CD4-positive, alpha-beta T cell treated with Interleukin-10 for 1 hour (primary cell): ENCODE measurements at regions not wholly inside any gene's neighbourhood (a gene's known extent, or its start where the extent isn't known, plus 50 kb on each side); places are given as distances from the start of the nearest gene placed in this dataset.

Experiments
- DNase-seq: peaks from one replicate; pipeline ENCODE4 v3.0.0-alpha.2; 2020

DNA sequence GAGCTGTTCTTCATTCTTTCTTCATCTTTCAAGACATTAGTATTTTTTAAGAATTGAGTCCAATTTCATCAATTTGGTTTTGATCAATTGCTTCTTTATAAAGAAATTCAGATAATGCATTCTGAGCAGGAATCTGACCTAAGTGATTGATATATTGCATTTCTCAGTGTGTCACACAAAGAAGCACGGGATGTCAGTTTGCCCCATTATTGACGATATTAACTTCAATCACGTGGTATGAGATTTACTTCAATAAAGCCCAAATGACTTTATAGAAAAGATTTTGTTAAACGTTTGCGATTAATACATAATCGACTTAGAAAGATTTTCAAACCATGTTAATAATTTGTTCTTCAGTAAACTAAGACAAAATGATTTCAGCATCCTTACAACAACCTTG, 1254.2 kb downstream of the FSCB start:
- no peak for DNase-seq

GRCh38 chr14:43249591-43249990, 1257.5 kb downstream of the FSCB start:
- DNase-seq: no peak

GRCh38 chr14:43249116-43249515, 1258.0 kb downstream of the FSCB start:
- no peak for DNase-seq

DNA sequence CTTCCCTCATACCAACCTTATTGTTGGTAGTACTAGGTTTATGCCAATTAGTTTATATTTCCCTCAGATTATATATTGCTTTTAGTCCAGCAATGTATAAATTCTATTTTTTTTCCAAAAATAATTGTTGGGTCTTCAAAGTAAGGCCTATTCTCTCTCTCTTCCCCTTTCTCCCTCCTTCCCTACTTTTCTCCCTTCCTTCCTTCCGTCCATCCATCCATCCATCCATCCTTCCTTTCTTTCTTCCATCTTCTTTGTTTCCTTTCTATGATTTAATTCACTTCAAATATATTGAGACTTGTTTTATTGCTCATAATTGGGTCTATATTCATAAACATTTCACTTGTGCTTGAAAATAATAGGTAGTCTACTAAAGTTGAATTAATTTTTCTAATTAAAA, 1259.2 kb downstream of the FSCB start:
- DNase-seq: no peak

DNA sequence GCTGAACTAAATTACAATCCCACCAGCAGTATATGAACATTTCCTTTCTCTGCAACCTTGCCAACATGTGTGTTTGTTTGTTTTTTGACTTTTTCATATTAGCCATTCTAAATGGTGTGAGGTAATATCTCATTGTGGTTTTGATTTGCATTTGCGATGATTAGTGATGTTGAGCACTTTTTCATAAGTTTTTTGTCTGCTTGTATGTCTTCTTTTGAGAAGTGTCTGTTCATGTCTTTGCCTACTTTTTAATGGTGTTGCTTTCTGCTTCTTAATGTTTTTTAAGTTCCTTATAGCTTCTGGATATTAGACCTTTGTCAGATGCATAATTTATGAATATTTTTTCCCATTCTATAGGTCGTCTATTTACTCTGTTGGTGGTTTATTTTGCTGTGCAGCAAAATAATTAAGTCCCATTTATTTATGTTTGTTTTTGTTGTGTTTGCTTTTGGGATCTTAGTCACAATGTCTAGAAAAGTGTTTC, 1262.9 kb downstream of the FSCB start:
- no peak for DNase-seq

- DNase-seq: no peak
Observed at GRCh38 chr14:43243168-43243567, 1263.9 kb downstream of the FSCB start.

DNA sequence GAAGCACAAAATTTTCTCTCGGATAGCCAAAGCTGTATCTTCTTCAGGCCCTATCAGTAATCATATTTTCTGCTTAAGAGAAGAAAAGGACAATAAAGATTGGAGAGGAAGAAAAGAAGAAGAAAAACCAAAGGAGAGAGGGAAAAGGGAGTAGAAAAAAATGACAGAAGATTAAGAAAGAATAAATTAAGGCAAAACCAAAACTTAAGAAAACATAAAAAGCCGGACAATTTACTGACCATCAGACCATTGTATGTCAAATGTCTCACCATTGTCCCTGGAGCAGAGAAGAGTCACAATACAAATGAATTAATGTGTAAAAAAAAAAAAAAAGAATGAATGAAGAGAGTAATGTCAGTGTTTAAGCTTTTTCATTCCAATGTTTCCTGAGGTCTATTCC, 1274.8 kb downstream of the FSCB start:
- DNase-seq: no peak

DNA sequence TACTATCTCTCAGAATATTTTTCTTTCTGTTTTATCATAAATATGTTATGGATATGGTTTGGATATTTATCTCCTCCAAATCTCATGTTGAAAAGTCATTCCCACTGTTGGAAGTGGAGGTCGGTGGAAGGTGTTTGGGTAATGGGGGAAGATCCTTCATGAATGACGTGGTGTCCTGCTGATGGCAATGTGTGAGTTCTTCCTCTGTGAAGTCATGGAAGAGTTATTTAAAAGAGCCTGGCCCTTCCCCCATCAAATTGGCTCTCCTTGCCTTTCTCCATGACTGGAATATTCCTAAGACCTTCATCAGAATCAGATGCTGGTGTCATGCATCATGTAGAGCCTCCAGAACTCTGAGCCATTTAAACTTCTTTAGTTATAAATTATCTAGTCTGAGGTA, 1291.6 kb downstream of the FSCB start:
- DNase-seq: no peak

DNA sequence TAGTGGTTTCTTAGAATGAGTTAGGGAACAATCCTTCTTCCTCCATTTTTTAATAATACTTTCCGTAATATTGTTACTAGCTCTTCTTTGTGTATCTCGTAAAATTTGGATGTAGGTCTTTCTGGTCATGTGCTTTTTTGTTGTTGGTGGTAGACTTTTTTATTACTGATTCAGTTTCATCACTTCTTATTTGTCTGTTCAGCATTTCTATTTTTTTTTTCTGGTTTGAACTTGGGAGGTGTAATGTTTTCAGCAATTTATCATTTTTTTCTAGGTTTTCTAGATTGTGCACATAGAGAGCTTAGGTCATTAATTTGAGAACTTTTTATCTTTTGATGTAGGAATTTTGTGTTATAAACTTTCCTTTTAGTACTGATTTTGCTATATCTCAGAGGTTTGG, 1299.9 kb downstream of the FSCB start:
- no peak for DNase-seq

DNA sequence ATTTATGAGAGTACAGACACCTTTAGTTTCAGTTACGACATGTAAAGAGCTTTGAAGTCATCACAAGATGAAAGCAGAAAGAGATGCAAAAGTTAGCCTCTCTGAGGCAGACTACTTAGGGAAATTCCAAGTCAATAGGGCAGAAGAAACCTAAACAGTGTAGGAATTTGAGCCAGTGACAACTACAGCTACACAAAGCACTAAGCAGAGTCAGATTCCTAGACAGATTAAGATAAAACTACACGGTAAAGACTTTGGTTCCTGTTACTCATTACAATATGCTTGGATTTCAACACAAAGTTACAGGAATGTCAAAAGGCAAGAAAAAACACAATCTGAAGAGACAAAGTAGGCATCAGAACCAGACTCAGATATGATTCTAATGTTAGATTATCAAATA, 1302.3 kb downstream of the FSCB start:
- no peak for DNase-seq

DNA sequence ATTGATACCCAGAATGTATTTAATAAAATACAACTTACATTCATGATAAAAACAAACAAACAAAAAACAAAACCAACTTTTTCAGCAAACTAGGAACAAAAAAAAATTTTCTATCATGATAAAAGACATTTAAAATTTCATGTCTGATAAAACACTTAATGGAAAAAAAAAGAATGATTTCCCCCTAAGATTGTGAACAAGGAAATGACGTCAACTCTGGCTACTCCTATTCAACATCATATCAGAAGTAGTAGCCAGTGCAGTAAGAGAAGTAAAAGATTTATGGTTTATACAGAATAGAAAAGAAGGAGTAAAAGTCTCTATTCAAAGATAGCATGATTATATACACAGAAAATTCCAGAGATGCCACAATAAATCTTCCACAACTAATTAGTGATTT, 1306.6 kb downstream of the FSCB start:
- no peak for DNase-seq

- no peak for DNase-seq
Observed at GRCh38 chr14:43198465-43198864, 1308.6 kb downstream of the FSCB start.

GRCh38 chr14:43184540-43184939, 1322.5 kb downstream of the FSCB start:
- DNase-seq: no peak

DNA sequence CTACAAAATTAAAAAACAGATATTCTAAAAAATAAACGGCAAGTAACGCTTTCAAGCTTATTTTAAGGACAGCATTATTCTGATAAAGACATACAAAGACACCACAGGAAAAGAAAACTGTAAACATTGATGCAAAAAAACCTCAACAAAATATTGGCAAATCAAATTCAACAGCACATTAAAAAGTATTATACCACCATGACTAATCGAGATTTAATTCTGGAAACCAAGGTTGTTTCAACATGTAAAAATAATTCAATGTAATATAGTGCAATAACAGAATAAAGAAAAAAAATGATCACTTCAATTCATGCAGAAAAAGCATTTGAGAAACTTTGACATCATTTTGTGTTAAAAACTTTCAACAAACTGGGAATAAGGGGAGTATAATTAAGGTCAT, 1323.2 kb downstream of the FSCB start:
- no peak for DNase-seq

- no peak for DNase-seq
Observed at GRCh38 chr14:43175896-43176295, 1331.2 kb downstream of the FSCB start.

DNA sequence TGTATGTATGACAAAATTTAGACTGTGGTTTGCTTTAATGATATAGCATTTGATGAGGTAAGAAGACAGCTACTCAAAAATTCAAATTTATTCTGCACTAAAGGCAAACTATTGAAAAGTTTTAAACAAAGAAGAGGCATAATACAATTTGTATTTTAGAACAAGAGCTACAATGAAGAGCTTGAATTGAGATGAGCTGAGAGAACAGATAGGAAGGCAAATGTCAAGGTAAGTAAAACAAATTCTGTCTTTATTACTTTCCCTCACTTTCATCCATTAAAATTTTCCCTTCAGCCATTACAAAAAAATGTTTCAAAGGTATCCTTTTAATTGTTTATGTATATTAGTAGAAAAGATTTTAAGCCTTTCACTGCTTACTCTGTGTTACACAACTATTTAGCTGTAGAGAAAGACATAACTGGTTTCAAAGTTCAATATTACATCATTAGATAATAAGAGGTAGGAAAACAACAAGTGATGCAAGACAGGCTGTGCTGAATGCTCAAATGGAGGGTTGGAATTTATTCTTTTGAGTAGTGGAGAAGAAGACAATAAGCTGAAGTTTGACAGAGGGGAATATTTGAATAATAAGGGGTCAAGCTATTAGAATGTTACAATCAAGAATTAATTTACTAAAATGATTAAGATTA, 1334.1 kb downstream of the FSCB start:
- no peak for DNase-seq

- DNase-seq: no peak
Observed at GRCh38 chr14:43169722-43170121, 1337.4 kb downstream of the FSCB start.

DNA sequence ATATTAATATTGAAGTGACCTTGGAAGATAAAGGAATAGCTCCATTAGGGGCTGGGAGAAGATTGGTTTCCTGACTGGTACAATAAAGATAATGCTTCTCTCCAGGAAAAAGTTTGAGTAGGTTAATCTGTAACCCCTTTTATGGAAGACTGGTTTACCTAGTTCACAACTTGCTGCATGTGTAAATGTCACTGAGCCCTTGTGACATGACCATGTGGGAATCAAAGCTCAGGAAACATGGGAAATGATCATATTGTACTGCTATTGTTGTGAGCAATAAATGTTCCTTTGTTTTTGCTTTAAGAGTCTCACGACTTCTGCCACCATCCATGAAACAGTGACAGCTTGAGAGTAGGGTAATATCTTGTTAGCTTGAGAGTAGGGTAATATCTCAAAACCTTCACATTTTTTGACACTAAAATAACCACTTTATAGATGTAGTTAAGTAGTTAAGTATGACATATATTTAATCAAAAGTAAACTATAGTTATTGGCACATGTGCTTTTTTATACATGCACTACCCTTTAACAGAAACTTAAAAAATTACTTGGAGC, 1338.6 kb downstream of the FSCB start:
- no peak for DNase-seq

DNA sequence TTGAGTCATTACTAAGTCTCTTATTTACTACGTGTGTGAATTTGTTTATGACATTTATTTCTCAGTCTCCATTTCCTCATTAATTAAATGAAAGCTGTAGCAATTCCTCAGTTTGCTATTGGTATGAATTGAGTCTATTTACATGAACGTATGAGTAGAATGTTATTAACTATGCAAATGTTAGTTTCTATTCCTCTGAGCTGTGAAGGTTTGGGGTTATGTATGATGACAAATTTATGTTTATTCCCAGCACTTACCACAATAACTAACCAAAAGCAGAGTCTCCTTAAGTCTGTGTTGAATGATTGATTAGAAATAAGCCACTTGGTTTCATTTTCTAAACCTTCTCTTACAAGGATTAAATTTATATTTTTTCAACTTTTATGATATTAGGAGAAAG, 1340.9 kb downstream of the FSCB start:
- DNase-seq: no peak

DNA sequence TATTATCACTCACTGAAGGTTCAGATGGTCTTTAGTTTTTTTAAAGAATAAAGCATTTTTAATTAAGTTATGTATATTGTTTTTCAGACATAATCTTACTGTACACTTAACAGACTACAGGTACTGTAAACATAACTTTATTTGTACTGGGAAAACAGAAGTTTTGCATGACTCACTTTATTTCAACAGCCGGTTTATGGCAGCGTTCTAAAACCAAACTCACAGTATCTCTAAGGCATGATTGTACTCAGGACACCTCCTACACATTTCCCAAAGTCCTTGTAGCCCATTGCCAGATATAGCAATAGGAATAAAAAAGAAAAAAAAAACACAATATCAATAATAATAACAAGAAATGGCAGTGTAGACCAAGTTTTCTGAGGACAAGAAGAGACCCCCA, 1341.4 kb downstream of the FSCB start:
- DNase-seq: no peak

GRCh38 chr14:43161477-43161876, 1345.6 kb downstream of the FSCB start:
- DNase-seq: no peak

- DNase-seq: no peak
Observed at GRCh38 chr14:43157661-43158060, 1349.4 kb downstream of the FSCB start.

DNA sequence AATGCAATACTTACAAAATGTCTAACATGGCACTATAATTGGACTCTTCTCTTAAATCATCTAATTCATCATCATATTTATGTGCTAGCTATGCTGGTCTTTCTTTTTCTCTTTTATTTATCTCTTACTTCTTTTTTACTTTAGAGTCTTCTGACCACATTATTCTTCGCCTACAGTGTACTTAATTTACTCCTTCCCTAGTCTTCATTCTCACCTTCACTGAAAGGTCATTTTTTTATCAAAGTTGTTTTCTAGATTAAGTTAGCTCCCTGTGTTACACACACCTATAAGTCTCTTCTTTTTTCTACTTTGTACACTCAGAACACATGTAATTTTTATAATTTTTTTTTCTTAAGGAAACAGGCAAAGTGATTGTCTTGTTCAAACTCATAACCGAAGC, 1351.2 kb downstream of the FSCB start:
- no peak for DNase-seq

DNA sequence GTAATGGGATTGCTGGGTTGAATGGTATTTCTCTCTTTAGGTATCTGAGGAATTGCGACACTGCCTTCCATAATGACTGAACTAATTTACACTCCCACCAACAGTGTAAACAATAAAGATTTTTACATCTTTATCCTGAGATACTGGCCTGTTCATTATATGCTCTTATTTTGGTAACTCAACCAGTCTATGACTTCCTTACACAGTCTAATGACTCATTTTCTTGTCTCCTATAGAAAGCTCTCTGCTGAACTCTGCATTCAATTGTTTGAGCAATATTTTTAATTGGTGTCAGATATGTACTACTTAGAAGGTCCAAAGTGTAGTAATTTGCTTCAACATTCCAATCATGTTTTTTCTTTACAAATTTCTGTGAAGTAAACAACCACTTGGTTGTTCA, 1351.8 kb downstream of the FSCB start:
- DNase-seq: no peak

DNA sequence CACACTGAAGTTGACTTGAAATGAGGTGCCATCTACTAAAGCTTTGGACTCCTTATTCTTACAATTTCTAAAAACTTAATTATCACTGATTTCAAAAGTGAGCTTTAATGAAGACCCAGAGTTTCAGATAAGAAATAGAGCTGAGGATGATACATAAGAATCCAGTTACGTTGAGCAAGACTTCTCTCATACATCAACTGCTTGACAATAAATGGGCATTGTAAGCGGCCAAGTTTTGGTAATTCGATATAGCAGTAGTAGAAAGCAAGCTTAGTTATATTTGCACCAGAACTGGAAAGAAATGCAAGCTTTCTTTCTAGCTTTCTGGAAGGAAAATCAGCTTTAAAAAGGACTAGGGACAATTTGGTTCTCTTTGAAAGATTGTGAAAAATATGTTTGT, 1359.6 kb downstream of the FSCB start:
- no peak for DNase-seq
